Neuronal stem cell (in vitro differentiated cells): ENCODE measurements at regions not wholly inside any gene's neighbourhood (a gene's known extent, or its start where the extent isn't known, plus 50 kb on each side); places are given as distances from the start of the nearest gene placed in this dataset.
"Not testable (repeated sequence)": the region's sequence is repeated elsewhere in the genome, so short reads cannot be mapped to it uniquely, and the experiment has no call there.

Source experiments
- DNase-seq: peaks from one replicate; pipeline ENCODE4 v3.0.0-alpha.2; 2013; ENCODE audit warnings: low spot score
- H2AFZ ChIP-seq: one replicate; pipeline ENCODE4 v1.6.1; 2013; ENCODE audit warnings: mild to moderate bottlenecking, low read length, inconsistent platforms
- H2AK5ac ChIP-seq: 2 replicates; pipeline ENCODE4 v1.6.1; 2013; ENCODE audit warnings: low read depth, mild to moderate bottlenecking, inconsistent platforms, low read length, moderate library complexity, mixed read lengths
- H2BK120ac ChIP-seq: 2 replicates; pipeline ENCODE4 v1.6.1; 2013; ENCODE audit warnings: low read depth, mild to moderate bottlenecking, inconsistent platforms, low read length, moderate library complexity, mixed read lengths
- H2BK12ac ChIP-seq: one replicate; pipeline ENCODE4 v1.6.1; 2013; ENCODE audit warnings: low read length, inconsistent platforms
- H2BK15ac ChIP-seq: 2 replicates; pipeline ENCODE4 v1.6.1; 2013; ENCODE audit warnings: mild to moderate bottlenecking, low read length, inconsistent platforms, mixed read lengths
- H2BK5ac ChIP-seq: one replicate; pipeline ENCODE4 v1.6.1; 2013; ENCODE audit warnings: inconsistent platforms, mild to moderate bottlenecking, low read length, moderate library complexity
- H3K14ac ChIP-seq: one replicate; pipeline ENCODE4 v1.6.1; 2013; ENCODE audit warnings: low read length, inconsistent platforms
- H3K18ac ChIP-seq: 2 replicates; pipeline ENCODE4 v1.6.1; 2013; ENCODE audit warnings: low read length, inconsistent platforms
- H3K23ac ChIP-seq: 2 replicates; pipeline ENCODE4 v1.6.1; 2013; ENCODE audit warnings: low read depth, mild to moderate bottlenecking, mixed read lengths, low read length, inconsistent platforms; ENCODE audit not compliant: poor library complexity
- H3K27ac ChIP-seq: replicated peaks from 3 replicates; pipeline ENCODE4 v1.5.1; 2013; ENCODE audit warnings: low read length, inconsistent platforms
- H3K27me3 ChIP-seq, 3 experiments: 2 replicates each; pipeline ENCODE4 v1.6.1; 2013; ENCODE audit warnings: low read length in 3 of 3, mild to moderate bottlenecking in 2 of 3, inconsistent platforms in 1 of 3, low read depth in 1 of 3, mixed read lengths in 1 of 3, moderate library complexity in 1 of 3; ENCODE audit not compliant: control insufficient read depth in 3 of 3, insufficient read depth in 3 of 3
- H3K36me3 ChIP-seq, 2 donors: replicated peaks in 1 of 2; 2 replicates each; pipeline ENCODE4 v1.6.1; 2013; ENCODE audit warnings: low read length in 2 of 2; ENCODE audit not compliant: control insufficient read depth in 2 of 2, insufficient read depth in 2 of 2
- H3K4ac ChIP-seq: 2 replicates; pipeline ENCODE4 v1.6.1; 2013; ENCODE audit warnings: inconsistent platforms, mild to moderate bottlenecking, low read length, moderate library complexity
- H3K4me1 ChIP-seq, 2 donors: 1 replicate in 1 of 2; 2 replicates in 1 of 2; pipeline ENCODE4 v1.6.1; 2013; ENCODE audit warnings: low read length in 2 of 2, low read depth in 1 of 2; ENCODE audit not compliant: control insufficient read depth in 2 of 2, insufficient read depth in 1 of 2
- H3K4me2 ChIP-seq: one replicate; pipeline ENCODE4 v1.6.1; 2013; ENCODE audit warnings: mild to moderate bottlenecking, low read length, inconsistent platforms; ENCODE audit not compliant: insufficient read depth, poor library complexity, severe bottlenecking
- H3K4me3 ChIP-seq, 2 donors: 2 replicates each; pipeline ENCODE4 v1.5.1; 2013; ENCODE audit warnings: low read length in 2 of 2, mild to moderate bottlenecking in 2 of 2, inconsistent platforms in 1 of 2, moderate library complexity in 1 of 2
- H3K79me1 ChIP-seq: one replicate; pipeline ENCODE4 v1.6.1; 2013; ENCODE audit warnings: low read depth, mild to moderate bottlenecking, inconsistent platforms, low read length, moderate library complexity
- H3K9ac ChIP-seq: one replicate; pipeline ENCODE4 v1.6.1; 2013; ENCODE audit warnings: mild to moderate bottlenecking, low read depth, low read length, inconsistent platforms; ENCODE audit not compliant: poor library complexity
- H3K9me3 ChIP-seq, 2 donors: replicated peaks in 1 of 2; 2 replicates each; pipeline versions ENCODE3 to v1.6.1; 2013; ENCODE audit warnings: low read length in 2 of 2, mild to moderate bottlenecking in 2 of 2, inconsistent platforms in 1 of 2, low read depth in 1 of 2, mixed read lengths in 1 of 2, moderate library complexity in 1 of 2; ENCODE audit not compliant: control insufficient read depth in 2 of 2, insufficient read depth in 1 of 2
- H4K8ac ChIP-seq: one replicate; pipeline ENCODE4 v1.6.1; 2013; ENCODE audit warnings: low read depth, mild to moderate bottlenecking, inconsistent platforms, low read length, moderate library complexity
- H4K91ac ChIP-seq: one replicate; pipeline ENCODE4 v1.6.1; 2013; ENCODE audit warnings: low read length, low read depth, mild to moderate bottlenecking, inconsistent platforms; ENCODE audit not compliant: poor library complexity
- WGBS, 2 donors: extraction: QIAGEN DNeasy Blood & Tissue Kit; methylation state at CpG; one replicate each; pipeline ENCODE4 v1.1.7; 2013; ENCODE audit warnings: missing lambda C conversion rate in 2 of 2, mixed read lengths in 1 of 2; ENCODE audit not compliant: insufficient read length in 2 of 2, insufficient replicate concordance in 1 of 2; ENCODE audit errors: extremely low coverage in 2 of 2; 5-methylcytosine and 5-hydroxymethylcytosine counted together

GRCh38 chr6:8166156-8166555, 63.8 kb upstream of the EEF1E1 start:
- Histone ChIP-seq H3K18ac (no peak overlapping the region), H3K79me1 (no peaks in the 10 kb centered on the region), H2BK120ac (no peak overlapping the region), H3K23ac (no peak overlapping the region), H4K8ac (no peak overlapping the region), H3K4me1 (no peaks in the 10 kb centered on the region), H2BK5ac (no peak overlapping the region), H3K4me3 (no peak overlapping the region), H3K4ac (no peak overlapping the region), H3K36me3 (no peaks in the 10 kb centered on the region), H3K14ac (no peak overlapping the region), H3K4me2 (no peak overlapping the region), H2BK12ac (no peak overlapping the region), H3K9ac (no peak overlapping the region), H2BK15ac (no peak overlapping the region), H3K27ac (no peak overlapping the region), H2AK5ac (no peak overlapping the region), H3K27me3 (no peaks in the 10 kb centered on the region), H4K91ac (no peak overlapping the region), H3K9me3 (peaks cover 0 to 2% of the 10 kb centered on the region in 2 donors), H2AFZ (no peak overlapping the region)
- no peak for DNase-seq

- not testable (repeated sequence) for H3K27me3 ChIP-seq, H2BK120ac ChIP-seq, H3K4me1 ChIP-seq, H3K23ac ChIP-seq, H3K9ac ChIP-seq, H3K27ac ChIP-seq, H4K8ac ChIP-seq, H3K36me3 ChIP-seq, H3K79me1 ChIP-seq, H2AK5ac ChIP-seq, H3K9me3 ChIP-seq, H2BK5ac ChIP-seq, H3K4me3 ChIP-seq, H2BK12ac ChIP-seq, H3K4ac ChIP-seq, DNase-seq, H3K18ac ChIP-seq, H3K14ac ChIP-seq, H4K91ac ChIP-seq, H2BK15ac ChIP-seq, H3K4me2 ChIP-seq, H2AFZ ChIP-seq
- no CpG with 5 or more reads among the region's 17 CpGs for WGBS, 2 donors
These were observed 62.7 kb upstream of the EEF1E1 start for GRCh38 chr6:8165008-8165407.

- not testable (repeated sequence) for H3K27ac ChIP-seq, H3K14ac ChIP-seq, H3K36me3 ChIP-seq, H3K23ac ChIP-seq, H2AK5ac ChIP-seq, H2BK120ac ChIP-seq, DNase-seq, H3K4ac ChIP-seq, H2BK15ac ChIP-seq, H3K4me3 ChIP-seq, H4K8ac ChIP-seq, H2AFZ ChIP-seq, H3K27me3 ChIP-seq, H3K4me2 ChIP-seq, H2BK5ac ChIP-seq, H3K18ac ChIP-seq, H3K79me1 ChIP-seq, H3K4me1 ChIP-seq, H2BK12ac ChIP-seq, H4K91ac ChIP-seq, H3K9ac ChIP-seq, H3K9me3 ChIP-seq
- no CpG with 5 or more reads among the region's 29 CpGs for WGBS, 2 donors
These were observed 61.9 kb upstream of the EEF1E1 start for GRCh38 chr6:8164281-8164680.

- H2AK5ac ChIP-seq = no peak overlapping the region
- H3K27me3 ChIP-seq = no peaks in the 10 kb centered on the region
- no peak overlapping the region for H2BK120ac ChIP-seq
- H2BK12ac ChIP-seq = no peak overlapping the region
- H4K91ac ChIP-seq = no peak overlapping the region
- H3K79me1 ChIP-seq = no peaks in the 10 kb centered on the region
- no peak overlapping the region for H4K8ac ChIP-seq
- DNase-seq = no peak
- no peak overlapping the region for H3K18ac ChIP-seq
- no peak overlapping the region for H2BK5ac ChIP-seq
- H2AFZ ChIP-seq = no peak overlapping the region
- no peak overlapping the region for H3K4me3 ChIP-seq
- no peak overlapping the region for H3K23ac ChIP-seq
- no peak overlapping the region for H2BK15ac ChIP-seq
- H3K4ac ChIP-seq = no peak overlapping the region
- H3K9ac ChIP-seq = no peak overlapping the region
- no peak overlapping the region for H3K14ac ChIP-seq
- WGBS, 2 donors = no CpG with 5 or more reads among the region's 2 CpGs
- peaks cover 0 to 2% of the 10 kb centered on the region in 2 donors for H3K9me3 ChIP-seq
- H3K27ac ChIP-seq = no peak overlapping the region
- H3K4me1 ChIP-seq = peaks cover 0 to 2% of the 10 kb centered on the region in 2 donors
- H3K4me2 ChIP-seq = no peak overlapping the region
- H3K36me3 ChIP-seq = no peaks in the 10 kb centered on the region
These were observed 57.6 kb upstream of the EEF1E1 start for GRCh38 chr6:8159966-8160365.
